ENCODE measurements at regions not wholly inside any gene's neighbourhood (a gene's known extent, or its start where the extent isn't known, plus 50 kb on each side); places are given as distances from the start of the nearest gene placed in this dataset.
A peak's percentile ranks its signal among the peaks of the same experiment; 100 is the strongest.

DNA sequence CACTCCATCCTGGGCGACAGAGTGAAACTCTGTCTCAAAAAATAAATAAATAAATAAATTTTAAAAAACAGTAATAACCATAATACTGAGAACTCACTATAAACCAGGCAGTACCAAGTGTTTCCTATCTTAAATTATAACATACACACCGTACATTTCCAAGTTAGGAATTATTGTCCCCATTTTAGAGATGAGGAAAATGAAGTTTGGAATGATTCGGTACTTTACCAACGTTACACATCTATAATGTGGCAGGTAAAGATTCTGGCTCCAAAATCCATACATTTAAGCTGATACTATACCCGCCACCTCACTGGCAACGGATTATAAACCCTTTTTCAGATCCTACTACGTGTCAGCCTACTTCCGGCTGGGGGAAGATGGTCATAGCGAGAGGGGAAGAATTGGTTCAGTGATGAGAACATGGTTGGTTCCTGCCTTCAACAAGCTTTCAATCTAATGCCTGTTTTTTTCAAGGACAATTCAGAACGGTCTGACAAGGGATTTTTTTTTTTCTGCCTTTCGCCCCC lies 105.9 kb upstream of the ATF7IP start:
- ATAC-seq (no peak), DNase-seq (ENCODE audit: low spot score) (no peak)
- POLR2A ChIA-PET = interaction anchor here (0.7 to 4.2 kb wide), 3 partner anchors 26 to 122 kb away, joined by 3 to 103 read pairs (median 3); partner anchors contain the start of gene ATF7IP
- Mint-ChIP-seq H3K4me3 (0 out of 2 replicates have a peak overlapping the region, but pooled peaks have one; percentile 9), H3K27me3 (ENCODE audit: low read depth) (no peaks in the 10 kb centered on the region; the same call in 1 of the 2 replicates), H3K4me1 (peaks cover 75% of the 10 kb centered on the region), H3K36me3 (peaks cover 21% of the 10 kb centered on the region), H3K9me3 (peaks cover 19% of the 10 kb centered on the region), H3K27ac (peak overlapping the region; percentile 100)
- TF ChIP-seq HMGA2 (CRISPR knock-in tag; IDR thresholded peaks at IDR 0.05) (no peak), ZNF423 (CRISPR knock-in tag; IDR thresholded peaks at IDR 0.05) (no peak), ZNF416 (CRISPR knock-in tag; IDR thresholded peaks at IDR 0.05) (no peak)
- CTCF ChIA-PET = interaction anchor here (0.6 to 2.8 kb wide), 3 partner anchors 25 to 182 kb away, joined by 3 to 34 read pairs (median 3); partner anchors contain the start of gene ATF7IP

DNA sequence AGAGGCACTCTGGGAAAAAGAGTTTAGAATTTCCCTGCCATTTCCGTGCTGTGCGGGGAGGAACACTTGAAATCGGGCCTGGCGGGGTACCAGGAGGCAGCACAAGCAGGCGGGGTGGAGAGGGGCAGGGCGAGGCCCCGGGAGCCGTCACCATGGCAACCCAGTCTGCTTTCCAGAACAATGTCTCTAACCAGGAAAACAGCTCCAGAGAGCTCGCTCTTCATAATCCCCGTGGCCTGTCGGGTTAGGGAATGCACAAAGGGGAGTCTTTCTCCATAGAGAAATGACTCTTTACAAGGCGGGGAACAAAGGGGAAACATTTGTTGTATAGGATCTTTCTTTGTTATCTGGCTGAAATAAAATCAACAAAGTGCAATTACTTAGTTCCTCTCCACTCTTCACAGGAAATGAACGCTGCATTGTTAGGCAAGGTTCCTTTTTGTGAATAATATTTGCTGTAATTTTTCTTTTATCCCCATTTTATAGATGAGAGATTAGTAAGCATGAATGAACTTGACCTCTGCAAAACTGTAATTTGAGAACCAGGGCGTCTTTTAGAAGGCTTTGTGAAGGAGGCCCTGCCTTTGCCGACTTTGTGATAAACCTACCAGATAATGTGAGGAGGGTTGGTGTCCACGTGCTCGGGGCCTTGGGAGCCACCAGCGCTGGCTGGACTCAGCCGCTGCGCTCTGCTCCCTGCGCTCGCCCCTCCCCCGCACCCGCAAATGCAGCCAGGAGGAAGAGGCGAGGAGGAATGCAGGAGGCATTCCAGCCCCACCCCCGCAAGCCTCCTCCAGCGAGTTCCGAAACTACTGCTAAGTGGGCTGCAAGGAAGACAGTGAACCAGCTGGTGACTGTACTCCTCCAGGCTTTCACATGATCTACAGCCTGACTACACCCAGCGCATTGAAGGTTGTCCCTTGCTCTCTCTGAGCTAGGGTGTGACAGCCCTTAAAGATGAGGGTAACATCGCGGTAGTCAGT lies 105.2 kb upstream of the ATF7IP start:
- Mint-ChIP-seq H3K27ac (peak overlapping the region; percentile 100), H3K36me3 (peaks cover 26% of the 10 kb centered on the region), H3K27me3 (ENCODE audit: low read depth) (no peaks in the 10 kb centered on the region; the same call in 1 of the 2 replicates), H3K4me3 (peak overlapping the region; percentile 49), H3K9me3 (peaks cover 23% of the 10 kb centered on the region), H3K4me1 (peaks cover 70% of the 10 kb centered on the region)
- CTCF ChIA-PET = interaction anchor here (0.6 to 2.8 kb wide), 6 partner anchors 24 to 194 kb away, joined by 3 to 34 read pairs (median 4); partner anchors contain the start of gene ATF7IP
- ATAC-seq (peak; percentile 70), DNase-seq (ENCODE audit: low spot score) (peak; percentile 97)
- POLR2A ChIA-PET = interaction anchor here (0.7 to 4.2 kb wide), 10 partner anchors 11 to 511 kb away, joined by 3 to 103 read pairs (median 3); partner anchors contain the start of gene ATF7IP
- TF ChIP-seq, protein P1, sequence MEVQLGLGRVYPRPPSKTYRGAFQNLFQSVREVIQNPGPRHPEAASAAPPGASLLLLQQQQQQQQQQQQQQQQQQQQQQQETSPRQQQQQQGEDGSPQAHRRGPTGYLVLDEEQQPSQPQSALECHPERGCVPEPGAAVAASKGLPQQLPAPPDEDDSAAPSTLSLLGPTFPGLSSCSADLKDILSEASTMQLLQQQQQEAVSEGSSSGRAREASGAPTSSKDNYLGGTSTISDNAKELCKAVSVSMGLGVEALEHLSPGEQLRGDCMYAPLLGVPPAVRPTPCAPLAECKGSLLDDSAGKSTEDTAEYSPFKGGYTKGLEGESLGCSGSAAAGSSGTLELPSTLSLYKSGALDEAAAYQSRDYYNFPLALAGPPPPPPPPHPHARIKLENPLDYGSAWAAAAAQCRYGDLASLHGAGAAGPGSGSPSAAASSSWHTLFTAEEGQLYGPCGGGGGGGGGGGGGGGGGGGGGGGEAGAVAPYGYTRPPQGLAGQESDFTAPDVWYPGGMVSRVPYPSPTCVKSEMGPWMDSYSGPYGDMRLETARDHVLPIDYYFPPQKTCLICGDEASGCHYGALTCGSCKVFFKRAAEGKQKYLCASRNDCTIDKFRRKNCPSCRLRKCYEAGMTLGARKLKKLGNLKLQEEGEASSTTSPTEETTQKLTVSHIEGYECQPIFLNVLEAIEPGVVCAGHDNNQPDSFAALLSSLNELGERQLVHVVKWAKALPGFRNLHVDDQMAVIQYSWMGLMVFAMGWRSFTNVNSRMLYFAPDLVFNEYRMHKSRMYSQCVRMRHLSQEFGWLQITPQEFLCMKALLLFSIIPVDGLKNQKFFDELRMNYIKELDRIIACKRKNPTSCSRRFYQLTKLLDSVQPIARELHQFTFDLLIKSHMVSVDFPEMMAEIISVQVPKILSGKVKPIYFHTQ (CRISPR knock-in tag; IDR thresholded peaks at IDR 0.05) = peak; percentile 78; the same call in 1 of the 2 replicates
- TF ChIP-seq ZNF263 (CRISPR knock-in tag; IDR thresholded peaks at IDR 0.05; ENCODE audit: low read depth) (no peak), ZNF396 (CRISPR knock-in tag; IDR thresholded peaks at IDR 0.05; ENCODE audit: borderline replicate concordance) (no peak), HMGA2 (CRISPR knock-in tag; IDR thresholded peaks at IDR 0.05) (0 out of 2 replicates have a peak, but pooled peaks have one; percentile 13), GABPB1 (CRISPR knock-in tag; IDR thresholded peaks at IDR 0.05) (no peak), MXD4 (CRISPR knock-in tag; IDR thresholded peaks at IDR 0.05; ENCODE audit: borderline replicate concordance) (no peak), EMX1 (CRISPR knock-in tag; IDR thresholded peaks at IDR 0.05) (no peak), NR3C1 (CRISPR knock-in tag; conservative IDR thresholded peaks at IDR 0.05; ENCODE audit: low read depth) (no peak; the same call in 1 of the 2 replicates), ZNF232 (CRISPR knock-in tag; IDR thresholded peaks at IDR 0.05) (no peak)
- TF ChIP-seq, protein P2, sequence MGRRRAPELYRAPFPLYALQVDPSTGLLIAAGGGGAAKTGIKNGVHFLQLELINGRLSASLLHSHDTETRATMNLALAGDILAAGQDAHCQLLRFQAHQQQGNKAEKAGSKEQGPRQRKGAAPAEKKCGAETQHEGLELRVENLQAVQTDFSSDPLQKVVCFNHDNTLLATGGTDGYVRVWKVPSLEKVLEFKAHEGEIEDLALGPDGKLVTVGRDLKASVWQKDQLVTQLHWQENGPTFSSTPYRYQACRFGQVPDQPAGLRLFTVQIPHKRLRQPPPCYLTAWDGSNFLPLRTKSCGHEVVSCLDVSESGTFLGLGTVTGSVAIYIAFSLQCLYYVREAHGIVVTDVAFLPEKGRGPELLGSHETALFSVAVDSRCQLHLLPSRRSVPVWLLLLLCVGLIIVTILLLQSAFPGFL (CRISPR knock-in tag; IDR thresholded peaks at IDR 0.05; ENCODE audit: borderline replicate concordance) = no peak
- TF ChIP-seq, protein P3, sequence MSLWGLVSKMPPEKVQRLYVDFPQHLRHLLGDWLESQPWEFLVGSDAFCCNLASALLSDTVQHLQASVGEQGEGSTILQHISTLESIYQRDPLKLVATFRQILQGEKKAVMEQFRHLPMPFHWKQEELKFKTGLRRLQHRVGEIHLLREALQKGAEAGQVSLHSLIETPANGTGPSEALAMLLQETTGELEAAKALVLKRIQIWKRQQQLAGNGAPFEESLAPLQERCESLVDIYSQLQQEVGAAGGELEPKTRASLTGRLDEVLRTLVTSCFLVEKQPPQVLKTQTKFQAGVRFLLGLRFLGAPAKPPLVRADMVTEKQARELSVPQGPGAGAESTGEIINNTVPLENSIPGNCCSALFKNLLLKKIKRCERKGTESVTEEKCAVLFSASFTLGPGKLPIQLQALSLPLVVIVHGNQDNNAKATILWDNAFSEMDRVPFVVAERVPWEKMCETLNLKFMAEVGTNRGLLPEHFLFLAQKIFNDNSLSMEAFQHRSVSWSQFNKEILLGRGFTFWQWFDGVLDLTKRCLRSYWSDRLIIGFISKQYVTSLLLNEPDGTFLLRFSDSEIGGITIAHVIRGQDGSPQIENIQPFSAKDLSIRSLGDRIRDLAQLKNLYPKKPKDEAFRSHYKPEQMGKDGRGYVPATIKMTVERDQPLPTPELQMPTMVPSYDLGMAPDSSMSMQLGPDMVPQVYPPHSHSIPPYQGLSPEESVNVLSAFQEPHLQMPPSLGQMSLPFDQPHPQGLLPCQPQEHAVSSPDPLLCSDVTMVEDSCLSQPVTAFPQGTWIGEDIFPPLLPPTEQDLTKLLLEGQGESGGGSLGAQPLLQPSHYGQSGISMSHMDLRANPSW (CRISPR knock-in tag; conservative IDR thresholded peaks at IDR 0.05; ENCODE audit: low read depth) = no peak
- TF ChIP-seq, protein P4, sequence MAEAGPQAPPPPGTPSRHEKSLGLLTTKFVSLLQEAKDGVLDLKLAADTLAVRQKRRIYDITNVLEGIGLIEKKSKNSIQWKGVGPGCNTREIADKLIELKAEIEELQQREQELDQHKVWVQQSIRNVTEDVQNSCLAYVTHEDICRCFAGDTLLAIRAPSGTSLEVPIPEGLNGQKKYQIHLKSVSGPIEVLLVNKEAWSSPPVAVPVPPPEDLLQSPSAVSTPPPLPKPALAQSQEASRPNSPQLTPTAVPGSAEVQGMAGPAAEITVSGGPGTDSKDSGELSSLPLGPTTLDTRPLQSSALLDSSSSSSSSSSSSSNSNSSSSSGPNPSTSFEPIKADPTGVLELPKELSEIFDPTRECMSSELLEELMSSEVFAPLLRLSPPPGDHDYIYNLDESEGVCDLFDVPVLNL (CRISPR knock-in tag; IDR thresholded peaks at IDR 0.05; ENCODE audit: borderline replicate concordance, low read depth) = no peak
- TF ChIP-seq, protein P5, sequence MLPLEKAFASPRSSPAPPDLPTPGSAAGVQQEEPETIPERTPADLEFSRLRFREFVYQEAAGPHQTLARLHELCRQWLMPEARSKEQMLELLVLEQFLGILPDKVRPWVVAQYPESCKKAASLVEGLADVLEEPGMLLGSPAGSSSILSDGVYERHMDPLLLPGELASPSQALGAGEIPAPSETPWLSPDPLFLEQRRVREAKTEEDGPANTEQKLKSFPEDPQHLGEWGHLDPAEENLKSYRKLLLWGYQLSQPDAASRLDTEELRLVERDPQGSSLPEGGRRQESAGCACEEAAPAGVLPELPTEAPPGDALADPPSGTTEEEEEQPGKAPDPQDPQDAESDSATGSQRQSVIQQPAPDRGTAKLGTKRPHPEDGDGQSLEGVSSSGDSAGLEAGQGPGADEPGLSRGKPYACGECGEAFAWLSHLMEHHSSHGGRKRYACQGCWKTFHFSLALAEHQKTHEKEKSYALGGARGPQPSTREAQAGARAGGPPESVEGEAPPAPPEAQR (CRISPR knock-in tag; IDR thresholded peaks at IDR 0.05) = no peak
- TF ChIP-seq, protein P6, sequence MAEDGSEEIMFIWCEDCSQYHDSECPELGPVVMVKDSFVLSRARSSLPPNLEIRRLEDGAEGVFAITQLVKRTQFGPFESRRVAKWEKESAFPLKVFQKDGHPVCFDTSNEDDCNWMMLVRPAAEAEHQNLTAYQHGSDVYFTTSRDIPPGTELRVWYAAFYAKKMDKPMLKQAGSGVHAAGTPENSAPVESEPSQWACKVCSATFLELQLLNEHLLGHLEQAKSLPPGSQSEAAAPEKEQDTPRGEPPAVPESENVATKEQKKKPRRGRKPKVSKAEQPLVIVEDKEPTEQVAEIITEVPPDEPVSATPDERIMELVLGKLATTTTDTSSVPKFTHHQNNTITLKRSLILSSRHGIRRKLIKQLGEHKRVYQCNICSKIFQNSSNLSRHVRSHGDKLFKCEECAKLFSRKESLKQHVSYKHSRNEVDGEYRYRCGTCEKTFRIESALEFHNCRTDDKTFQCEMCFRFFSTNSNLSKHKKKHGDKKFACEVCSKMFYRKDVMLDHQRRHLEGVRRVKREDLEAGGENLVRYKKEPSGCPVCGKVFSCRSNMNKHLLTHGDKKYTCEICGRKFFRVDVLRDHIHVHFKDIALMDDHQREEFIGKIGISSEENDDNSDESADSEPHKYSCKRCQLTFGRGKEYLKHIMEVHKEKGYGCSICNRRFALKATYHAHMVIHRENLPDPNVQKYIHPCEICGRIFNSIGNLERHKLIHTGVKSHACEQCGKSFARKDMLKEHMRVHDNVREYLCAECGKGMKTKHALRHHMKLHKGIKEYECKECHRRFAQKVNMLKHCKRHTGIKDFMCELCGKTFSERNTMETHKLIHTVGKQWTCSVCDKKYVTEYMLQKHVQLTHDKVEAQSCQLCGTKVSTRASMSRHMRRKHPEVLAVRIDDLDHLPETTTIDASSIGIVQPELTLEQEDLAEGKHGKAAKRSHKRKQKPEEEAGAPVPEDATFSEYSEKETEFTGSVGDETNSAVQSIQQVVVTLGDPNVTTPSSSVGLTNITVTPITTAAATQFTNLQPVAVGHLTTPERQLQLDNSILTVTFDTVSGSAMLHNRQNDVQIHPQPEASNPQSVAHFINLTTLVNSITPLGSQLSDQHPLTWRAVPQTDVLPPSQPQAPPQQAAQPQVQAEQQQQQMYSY (CRISPR knock-in tag; IDR thresholded peaks at IDR 0.05) = peak; percentile 63; the same call in 1 of the 2 replicates
- TF ChIP-seq, protein P7, sequence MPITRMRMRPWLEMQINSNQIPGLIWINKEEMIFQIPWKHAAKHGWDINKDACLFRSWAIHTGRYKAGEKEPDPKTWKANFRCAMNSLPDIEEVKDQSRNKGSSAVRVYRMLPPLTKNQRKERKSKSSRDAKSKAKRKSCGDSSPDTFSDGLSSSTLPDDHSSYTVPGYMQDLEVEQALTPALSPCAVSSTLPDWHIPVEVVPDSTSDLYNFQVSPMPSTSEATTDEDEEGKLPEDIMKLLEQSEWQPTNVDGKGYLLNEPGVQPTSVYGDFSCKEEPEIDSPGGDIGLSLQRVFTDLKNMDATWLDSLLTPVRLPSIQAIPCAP (CRISPR knock-in tag; IDR thresholded peaks at IDR 0.05) = no peak
